MM.1S (cell line): ENCODE measurements at regions not wholly inside any gene's neighbourhood (a gene's known extent, or its start where the extent isn't known, plus 50 kb on each side); places are given as distances from the start of the nearest gene placed in this dataset.

Experiments used
- DNase-seq: peaks from one replicate; pipeline ENCODE4 v3.0.0-alpha.2; 2015
- H2AFZ ChIP-seq: fragments of 300-600 bp; sonication (generic); 2 replicates; pipeline ENCODE4 v1.6.0; 2016; ENCODE audit warnings: antibody characterized with exemption, low read length
- H3F3A ChIP-seq: fragments of 300-600 bp; sonication (generic); 2 replicates; pipeline ENCODE4 v1.6.1; 2016; ENCODE audit warnings: mild to moderate bottlenecking, antibody characterized with exemption, low read length, moderate library complexity, mixed read lengths; ENCODE audit not compliant: insufficient read depth
- H3K27ac ChIP-seq: fragments of 300-600 bp; sonication (generic); 2 replicates; pipeline ENCODE4 v1.5.1; 2016; ENCODE audit warnings: mild to moderate bottlenecking, low read length
- H3K27me3 ChIP-seq: fragments of 300-600 bp; sonication (generic); replicated peaks from 2 replicates; pipeline ENCODE4 v1.6.0; 2016; ENCODE audit warnings: low read length; ENCODE audit not compliant: insufficient read depth
- H3K36me3 ChIP-seq: fragments of 300-600 bp; sonication (generic); replicated peaks from 2 replicates; pipeline ENCODE4 v1.6.1; 2016; ENCODE audit warnings: mild to moderate bottlenecking, low read length, mixed read lengths; ENCODE audit not compliant: insufficient read depth
- H3K4me1 ChIP-seq: fragments of 300-600 bp; sonication (generic); 2 replicates; pipeline ENCODE4 v1.6.1; 2016; ENCODE audit warnings: low read length, mixed read lengths
- H3K4me2 ChIP-seq: fragments of 300-600 bp; sonication (generic); 2 replicates; pipeline ENCODE4 v1.6.0; 2016; ENCODE audit warnings: low read depth, low read length
- H3K4me3 ChIP-seq: fragments of 300-600 bp; sonication (generic); 2 replicates; pipeline ENCODE4 v1.5.1; 2016; ENCODE audit warnings: low read length, mixed read lengths
- H3K79me2 ChIP-seq: fragments of 300-600 bp; sonication (generic); 2 replicates; pipeline ENCODE4 v1.6.1; 2016; ENCODE audit warnings: mixed run types, low read length, mixed read lengths
- H3K9ac ChIP-seq: fragments of 300-600 bp; sonication (generic); 2 replicates; pipeline ENCODE4 v1.6.1; 2016; ENCODE audit warnings: low read length, mixed read lengths
- H3K9me2 ChIP-seq: fragments of 300-600 bp; sonication (generic); replicated peaks from 2 replicates; pipeline ENCODE4 v1.6.1; 2016; ENCODE audit warnings: mild to moderate bottlenecking, low read length, mixed read lengths; ENCODE audit not compliant: insufficient read depth
- H3K9me3 ChIP-seq: fragments of 300-600 bp; sonication (generic); replicated peaks from 2 replicates; pipeline ENCODE4 v1.6.1; 2016; ENCODE audit warnings: mild to moderate bottlenecking, low read length, mixed read lengths; ENCODE audit not compliant: insufficient read depth
- H4K20me1 ChIP-seq: fragments of 300-600 bp; sonication (generic); 2 replicates; pipeline ENCODE4 v1.6.1; 2016; ENCODE audit warnings: mild to moderate bottlenecking, low read length, moderate library complexity, mixed read lengths; ENCODE audit not compliant: insufficient read depth
- CTCF ChIP-seq: fragments of 300-600 bp; sonication (generic); IDR thresholded peaks from 2 replicates; pipeline ENCODE4 v1.5.1; 2016; ENCODE audit warnings: antibody characterized with exemption, low read length, mixed read lengths
- EZH2 ChIP-seq: fragments of 300-600 bp; sonication (generic); optimal IDR thresholded peaks from 2 replicates; pipeline ENCODE3; 2017; ENCODE audit warnings: low read depth, mild to moderate bottlenecking, antibody characterized with exemption, low read length, mixed read lengths
- EZH2phosphoT487 ChIP-seq: fragments of 300-600 bp; sonication (generic); IDR thresholded peaks from 2 replicates; pipeline ENCODE4 v1.6.1; 2018; ENCODE audit warnings: antibody characterized with exemption, low read length

GRCh38 chr16:20253825-20254224 lies 73.5 kb downstream of the GP2 start:
- Histone ChIP-seq H4K20me1 (no peaks in the 10 kb centered on the region), H3K4me1 (no peaks in the 10 kb centered on the region), H3K9ac (no peak overlapping the region), H3K79me2 (no peaks in the 10 kb centered on the region), H3K27me3 (no peaks in the 10 kb centered on the region), H2AFZ (no peak overlapping the region), H3K4me3 (no peak overlapping the region), H3K36me3 (no peaks in the 10 kb centered on the region), H3F3A (no peaks in the 10 kb centered on the region), H3K9me3 (no peaks in the 10 kb centered on the region), H3K4me2 (no peak overlapping the region), H3K9me2 (no peaks in the 10 kb centered on the region), H3K27ac (no peak overlapping the region)
- TF ChIP-seq CTCF (no peak), EZH2 (no peak)
- no peak for DNase-seq

GRCh38 chr16:20249211-20249610 lies 78.1 kb downstream of the GP2 start:
- no peak for DNase-seq
- Histone ChIP-seq H3K4me3 (no peak overlapping the region), H3K9ac (no peak overlapping the region), H3K9me2 (no peaks in the 10 kb centered on the region), H3K36me3 (no peaks in the 10 kb centered on the region), H3K79me2 (no peaks in the 10 kb centered on the region), H3K9me3 (no peaks in the 10 kb centered on the region), H3K4me1 (no peaks in the 10 kb centered on the region), H3K4me2 (no peak overlapping the region), H4K20me1 (no peaks in the 10 kb centered on the region), H3F3A (no peaks in the 10 kb centered on the region), H3K27ac (no peak overlapping the region), H3K27me3 (no peaks in the 10 kb centered on the region), H2AFZ (no peak overlapping the region)
- no peak for TF ChIP-seq CTCF
- no peak for TF ChIP-seq EZH2phosphoT487
- TF ChIP-seq EZH2, result no peak

- H3K79me2 ChIP-seq, result no peaks in the 10 kb centered on the region
- H4K20me1 ChIP-seq, result no peaks in the 10 kb centered on the region
- H3K9me2 ChIP-seq, result no peaks in the 10 kb centered on the region
- H3K27me3 ChIP-seq, result no peaks in the 10 kb centered on the region
- no peak overlapping the region for H2AFZ ChIP-seq
- no peaks in the 10 kb centered on the region for H3F3A ChIP-seq
- no peak overlapping the region for H3K9ac ChIP-seq
- no peaks in the 10 kb centered on the region for H3K9me3 ChIP-seq
- H3K4me3 ChIP-seq, result no peak overlapping the region
- no peaks in the 10 kb centered on the region for H3K36me3 ChIP-seq
- no peak for DNase-seq
- no peak overlapping the region for H3K27ac ChIP-seq
- H3K4me2 ChIP-seq, result no peak overlapping the region
- no peaks in the 10 kb centered on the region for H3K4me1 ChIP-seq
- TF ChIP-seq CTCF, result no peak
- no peak for TF ChIP-seq EZH2
- no peak for TF ChIP-seq EZH2phosphoT487
These were observed 80.2 kb downstream of the GP2 start for GRCh38 chr16:20247076-20247475.

- H3K9me3 ChIP-seq, result no peaks in the 10 kb centered on the region
- no peaks in the 10 kb centered on the region for H3K9me2 ChIP-seq
- no peaks in the 10 kb centered on the region for H3K79me2 ChIP-seq
- no peak overlapping the region for H3K9ac ChIP-seq
- H3K27ac ChIP-seq, result no peak overlapping the region
- no peak overlapping the region for H2AFZ ChIP-seq
- H3K27me3 ChIP-seq, result no peaks in the 10 kb centered on the region
- DNase-seq, result no peak
- H3K4me3 ChIP-seq, result no peak overlapping the region
- TF ChIP-seq CTCF, result no peak
- no peak for TF ChIP-seq EZH2phosphoT487
- TF ChIP-seq EZH2, result no peak
- no peaks in the 10 kb centered on the region for H4K20me1 ChIP-seq
- no peak overlapping the region for H3K4me2 ChIP-seq
- H3K36me3 ChIP-seq, result no peaks in the 10 kb centered on the region
- H3F3A ChIP-seq, result no peaks in the 10 kb centered on the region
- no peaks in the 10 kb centered on the region for H3K4me1 ChIP-seq
These were observed 83.5 kb downstream of the GP2 start for GRCh38 chr16:20243731-20244281.
